SK-N-SH treated with all-trans-retinoic acid at 6 μM for 48 hours (cell line): ENCODE measurements at regions not wholly inside any gene's neighbourhood (a gene's known extent, or its start where the extent isn't known, plus 50 kb on each side); places are given as distances from the start of the nearest gene placed in this dataset.

Experiments used
- ATAC-seq: fragments of 200-7000 bp; cut with Tn5 transposase; 3 replicates; pipeline ENCODE4 v1.9.1; 2020; ENCODE audit warnings: mild to moderate bottlenecking, moderate library complexity
- ARNTL ChIP-seq: fragments of 450-650 bp; formaldehyde crosslinking; IDR thresholded peaks from 2 replicates; pipeline ENCODE4 v1.5.0; 2020; ENCODE audit warnings: low read depth, mild to moderate bottlenecking, moderate library complexity, borderline replicate concordance
- BACH2 ChIP-seq: fragments of 250-450 bp; sonication (Bioruptor Pico); IDR thresholded peaks from 2 replicates; pipeline ENCODE4 v1.9.0; 2021; ENCODE audit warnings: mild to moderate bottlenecking, borderline replicate concordance
- CREB5 ChIP-seq: fragments of 250-450 bp; sonication (Bioruptor Pico); IDR thresholded peaks from 2 replicates; pipeline ENCODE4 v1.5.1; 2020; ENCODE audit warnings: low read depth, mild to moderate bottlenecking, moderate library complexity
- CSDC2 ChIP-seq: fragments of 250-450 bp; sonication (Bioruptor Pico); IDR thresholded peaks from 2 replicates; pipeline ENCODE4 v1.5.0; 2020; ENCODE audit warnings: mild to moderate bottlenecking, moderate library complexity
- ESRRG ChIP-seq: fragments of 250-450 bp; sonication (Bioruptor Pico); IDR thresholded peaks from 2 replicates; pipeline ENCODE4 v1.6.1; 2021; ENCODE audit warnings: mild to moderate bottlenecking
- ISL1 ChIP-seq: fragments of 250-450 bp; sonication (Bioruptor Pico); IDR thresholded peaks from 2 replicates; pipeline ENCODE4 v2.1.2; 2022; ENCODE audit warnings: mild to moderate bottlenecking, moderate library complexity
- OSR1 ChIP-seq: fragments of 250-450 bp; sonication (Bioruptor Pico); IDR thresholded peaks from 2 replicates; pipeline ENCODE4 v1.8.0; 2022; ENCODE audit warnings: moderate library complexity, mild to moderate bottlenecking, inconsistent platforms
- PATZ1 ChIP-seq: fragments of 250-450 bp; sonication (Bioruptor Pico); IDR thresholded peaks from 2 replicates; pipeline ENCODE4 v1.8.0; 2020; ENCODE audit warnings: mild to moderate bottlenecking, moderate library complexity, borderline replicate concordance
- POU6F1 ChIP-seq: fragments of 250-450 bp; sonication (Bioruptor Pico); IDR thresholded peaks from 2 replicates; pipeline ENCODE4 v1.8.0; 2021; ENCODE audit warnings: low read depth, mild to moderate bottlenecking, moderate library complexity, borderline replicate concordance
- RARB ChIP-seq: fragments of 250-450 bp; sonication (Bioruptor Pico); IDR thresholded peaks from 2 replicates; pipeline ENCODE4 v1.8.0; 2021; ENCODE audit warnings: mild to moderate bottlenecking, moderate library complexity
- SNAI2 ChIP-seq: fragments of 250-450 bp; sonication (Bioruptor Pico); IDR thresholded peaks from 2 replicates; pipeline ENCODE4 v1.5.0; 2020; ENCODE audit warnings: mild to moderate bottlenecking, moderate library complexity
- TCF4 ChIP-seq: fragments of 250-450 bp; sonication (Bioruptor Pico); IDR thresholded peaks from 2 replicates; pipeline ENCODE4 v1.8.0; 2021; ENCODE audit warnings: mild to moderate bottlenecking, moderate library complexity, borderline replicate concordance
- TOX ChIP-seq: fragments of 250-450 bp; sonication (Bioruptor Pico); IDR thresholded peaks from 2 replicates; pipeline ENCODE4 v1.8.0; 2021; ENCODE audit warnings: mild to moderate bottlenecking, moderate library complexity, borderline replicate concordance
- ZC3H10 ChIP-seq: fragments of 250-450 bp; sonication (Bioruptor Pico); IDR thresholded peaks from 2 replicates; pipeline ENCODE4 v1.5.1; 2021; ENCODE audit warnings: mild to moderate bottlenecking, moderate library complexity
- ZFP3 ChIP-seq: fragments of 250-450 bp; sonication (Bioruptor Pico); IDR thresholded peaks from 2 replicates; pipeline ENCODE4 v1.5.0; 2020; ENCODE audit warnings: mild to moderate bottlenecking, moderate library complexity
- ZFP30 ChIP-seq: fragments of 450-650 bp; formaldehyde crosslinking; IDR thresholded peaks from 2 replicates; pipeline ENCODE4 v1.5.0; 2022; ENCODE audit warnings: mild to moderate bottlenecking, moderate library complexity
- ZNF565 ChIP-seq: fragments of 450-650 bp; formaldehyde crosslinking; conservative IDR thresholded peaks from 2 replicates; pipeline ENCODE4 v1.5.0; 2020; ENCODE audit warnings: low read depth, mild to moderate bottlenecking, moderate library complexity
- ZNF70 ChIP-seq: fragments of 450-650 bp; formaldehyde crosslinking; IDR thresholded peaks from 2 replicates; pipeline ENCODE4 v1.5.0; 2020; ENCODE audit warnings: mild to moderate bottlenecking, moderate library complexity
- TF ChIP-seq, protein P1 (sequence below): fragments of 250-450 bp; sonication (Bioruptor Pico); IDR thresholded peaks from 2 replicates; pipeline ENCODE4 v1.5.0; 2020; ENCODE audit warnings: mild to moderate bottlenecking, moderate library complexity
- TF ChIP-seq, protein P2 (sequence below): fragments of 250-450 bp; sonication (Bioruptor Pico); IDR thresholded peaks from 2 replicates; pipeline ENCODE4 v1.5.1; 2021; ENCODE audit warnings: mild to moderate bottlenecking, moderate library complexity

DNA sequence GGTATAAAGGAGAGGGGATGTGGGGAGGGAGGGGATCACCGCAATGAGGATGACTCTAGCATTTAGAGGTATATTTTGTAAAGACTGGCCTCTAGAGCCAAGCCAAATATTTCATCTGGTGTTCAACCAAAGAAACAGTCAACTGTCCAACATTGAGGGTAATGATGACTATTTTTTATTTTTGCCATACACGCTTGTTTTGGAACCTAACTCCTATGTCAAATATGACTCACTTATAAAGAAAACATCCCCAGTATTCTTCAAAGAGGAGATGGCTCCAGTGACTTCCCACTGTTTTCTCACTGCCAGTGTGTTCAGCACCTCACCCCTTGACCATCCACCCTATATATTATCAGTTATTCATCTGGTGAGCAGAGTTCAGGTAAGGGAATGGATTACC lies 77.3 kb downstream of the WNT5A start:
- ATAC-seq = no peak
- no peak for TF ChIP-seq ARNTL
- no peak for TF ChIP-seq CREB5
- no peak for TF ChIP-seq ESRRG (CRISPR knock-in tag)
- no peak for TF ChIP-seq ZFP3
- no peak for TF ChIP-seq OSR1 (CRISPR knock-in tag)
- no peak for TF ChIP-seq PATZ1
- no peak for TF ChIP-seq BACH2 (CRISPR knock-in tag)
- no peak for TF ChIP-seq TOX
- no peak for TF ChIP-seq ZC3H10 (CRISPR knock-in tag)
- TF ChIP-seq POU6F1 (CRISPR knock-in tag) = no peak
- TF ChIP-seq ZFP30 (CRISPR knock-in tag) = no peak
- TF ChIP-seq, protein P1, sequence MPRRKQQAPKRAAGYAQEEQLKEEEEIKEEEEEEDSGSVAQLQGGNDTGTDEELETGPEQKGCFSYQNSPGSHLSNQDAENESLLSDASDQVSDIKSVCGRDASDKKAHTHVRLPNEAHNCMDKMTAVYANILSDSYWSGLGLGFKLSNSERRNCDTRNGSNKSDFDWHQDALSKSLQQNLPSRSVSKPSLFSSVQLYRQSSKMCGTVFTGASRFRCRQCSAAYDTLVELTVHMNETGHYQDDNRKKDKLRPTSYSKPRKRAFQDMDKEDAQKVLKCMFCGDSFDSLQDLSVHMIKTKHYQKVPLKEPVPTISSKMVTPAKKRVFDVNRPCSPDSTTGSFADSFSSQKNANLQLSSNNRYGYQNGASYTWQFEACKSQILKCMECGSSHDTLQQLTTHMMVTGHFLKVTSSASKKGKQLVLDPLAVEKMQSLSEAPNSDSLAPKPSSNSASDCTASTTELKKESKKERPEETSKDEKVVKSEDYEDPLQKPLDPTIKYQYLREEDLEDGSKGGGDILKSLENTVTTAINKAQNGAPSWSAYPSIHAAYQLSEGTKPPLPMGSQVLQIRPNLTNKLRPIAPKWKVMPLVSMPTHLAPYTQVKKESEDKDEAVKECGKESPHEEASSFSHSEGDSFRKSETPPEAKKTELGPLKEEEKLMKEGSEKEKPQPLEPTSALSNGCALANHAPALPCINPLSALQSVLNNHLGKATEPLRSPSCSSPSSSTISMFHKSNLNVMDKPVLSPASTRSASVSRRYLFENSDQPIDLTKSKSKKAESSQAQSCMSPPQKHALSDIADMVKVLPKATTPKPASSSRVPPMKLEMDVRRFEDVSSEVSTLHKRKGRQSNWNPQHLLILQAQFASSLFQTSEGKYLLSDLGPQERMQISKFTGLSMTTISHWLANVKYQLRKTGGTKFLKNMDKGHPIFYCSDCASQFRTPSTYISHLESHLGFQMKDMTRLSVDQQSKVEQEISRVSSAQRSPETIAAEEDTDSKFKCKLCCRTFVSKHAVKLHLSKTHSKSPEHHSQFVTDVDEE (CRISPR knock-in tag) = no peak
- no peak for TF ChIP-seq RARB (CRISPR knock-in tag)
- TF ChIP-seq ZNF70 (CRISPR knock-in tag) = no peak
- TF ChIP-seq ZNF565 = no peak
- TF ChIP-seq, protein P2, sequence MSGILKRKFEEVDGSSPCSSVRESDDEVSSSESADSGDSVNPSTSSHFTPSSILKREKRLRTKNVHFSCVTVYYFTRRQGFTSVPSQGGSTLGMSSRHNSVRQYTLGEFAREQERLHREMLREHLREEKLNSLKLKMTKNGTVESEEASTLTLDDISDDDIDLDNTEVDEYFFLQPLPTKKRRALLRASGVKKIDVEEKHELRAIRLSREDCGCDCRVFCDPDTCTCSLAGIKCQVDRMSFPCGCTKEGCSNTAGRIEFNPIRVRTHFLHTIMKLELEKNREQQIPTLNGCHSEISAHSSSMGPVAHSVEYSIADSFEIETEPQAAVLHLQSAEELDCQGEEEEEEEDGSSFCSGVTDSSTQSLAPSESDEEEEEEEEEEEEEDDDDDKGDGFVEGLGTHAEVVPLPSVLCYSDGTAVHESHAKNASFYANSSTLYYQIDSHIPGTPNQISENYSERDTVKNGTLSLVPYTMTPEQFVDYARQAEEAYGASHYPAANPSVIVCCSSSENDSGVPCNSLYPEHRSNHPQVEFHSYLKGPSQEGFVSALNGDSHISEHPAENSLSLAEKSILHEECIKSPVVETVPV (CRISPR knock-in tag) = no peak
- no peak for TF ChIP-seq SNAI2 (CRISPR knock-in tag)
- no peak for TF ChIP-seq TCF4 (CRISPR knock-in tag)
- no peak for TF ChIP-seq CSDC2 (CRISPR knock-in tag)
- TF ChIP-seq ISL1 (CRISPR knock-in tag) = no peak

DNA sequence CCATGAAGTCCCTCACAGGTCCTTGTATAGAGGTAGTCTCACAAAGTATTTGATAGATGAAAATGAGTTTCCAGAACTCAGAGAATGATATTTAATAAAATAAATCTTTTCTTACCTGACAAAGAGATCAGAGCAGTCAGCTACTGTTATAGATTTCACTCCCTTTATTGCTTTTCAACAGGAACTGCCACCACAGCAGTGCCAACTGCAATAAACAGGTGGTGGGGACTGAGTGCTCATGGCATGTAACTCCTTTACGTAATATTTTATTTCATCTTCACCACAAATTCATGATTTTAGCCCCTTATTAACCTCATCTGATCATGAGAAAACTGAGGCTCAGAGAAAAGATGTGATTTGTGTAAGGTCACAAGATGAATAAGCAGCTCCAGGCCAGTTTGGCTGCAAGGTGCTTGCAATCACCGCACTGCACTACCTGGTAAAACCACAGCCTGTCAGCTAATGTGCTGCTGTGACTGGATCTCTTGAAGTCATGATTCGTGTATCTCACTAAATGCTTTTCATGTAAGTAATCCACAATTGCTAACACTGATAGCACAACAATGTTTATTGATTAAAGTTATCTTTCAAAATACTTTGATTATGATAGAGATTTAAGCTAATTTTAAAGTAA lies 78.8 kb downstream of the WNT5A start:
- no peak for TF ChIP-seq PATZ1
- no peak for TF ChIP-seq ZNF70 (CRISPR knock-in tag)
- ATAC-seq = no peak

GRCh38 chr3:55407426-55407820 lies 79.7 kb downstream of the WNT5A start:
- TF ChIP-seq TOX = no peak
- no peak for TF ChIP-seq POU6F1 (CRISPR knock-in tag)
- no peak for TF ChIP-seq PATZ1
- TF ChIP-seq ZNF565 = no peak
- TF ChIP-seq ZNF70 (CRISPR knock-in tag) = no peak
- ATAC-seq = no peak
